ENCODE measurements at regions not wholly inside any gene's neighbourhood (a gene's known extent, or its start where the extent isn't known, plus 50 kb on each side); places are given as distances from the start of the nearest gene placed in this dataset.

GRCh38 chr9:88804254-88804596 is 187.0 kb upstream of the S1PR3 start:
- no peak for TF ChIP-seq TAF1 (IDR thresholded peaks at IDR 0.05; ENCODE audit: borderline replicate concordance, insufficient read depth, low read length)
- no peak for TF ChIP-seq REST (IDR thresholded peaks at IDR 0.05; ENCODE audit: insufficient read depth in 1 of 2, low read depth in 2 of 2, low read length in 2 of 2)

All from PFSK-1 (cell line).